ENCODE measurements at regions not wholly inside any gene's neighbourhood (a gene's known extent, or its start where the extent isn't known, plus 50 kb on each side); places are given as distances from the start of the nearest gene placed in this dataset.

GRCh38 chr15:94929282-94929681, 697.9 kb downstream of the MCTP2 start:
- TF ChIP-seq EZH2phosphoT487 (IDR thresholded peaks at IDR 0.05; ENCODE audit: insufficient read depth, low read depth) (no peak), EZH2 (IDR thresholded peaks at IDR 0.05; ENCODE audit: insufficient read depth, poor library complexity, severe bottlenecking) (no peak)

All from GM23248 (cell line).